ENCODE measurements at regions not wholly inside any gene's neighbourhood (a gene's known extent, or its start where the extent isn't known, plus 50 kb on each side); places are given as distances from the start of the nearest gene placed in this dataset.

DNA sequence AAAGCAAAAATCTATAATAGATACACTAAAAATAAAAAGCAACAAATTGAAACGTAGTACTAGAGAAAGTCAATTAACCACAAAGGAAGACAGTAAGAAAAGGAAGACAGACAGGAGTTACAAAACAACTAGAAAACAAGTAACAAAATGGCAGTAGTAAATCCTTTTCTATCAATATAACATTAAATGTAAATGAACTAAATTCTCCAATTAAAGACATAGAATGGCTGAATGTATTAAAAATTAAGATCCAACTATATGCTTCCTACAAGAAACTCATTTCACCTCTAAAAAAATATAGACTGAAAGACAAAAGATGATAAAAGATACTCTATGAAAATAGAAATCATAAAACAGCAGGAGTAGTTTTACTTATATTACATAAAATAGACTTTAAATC, 79.1 kb downstream of the CTH start:
- TF ChIP-seq, protein P1, sequence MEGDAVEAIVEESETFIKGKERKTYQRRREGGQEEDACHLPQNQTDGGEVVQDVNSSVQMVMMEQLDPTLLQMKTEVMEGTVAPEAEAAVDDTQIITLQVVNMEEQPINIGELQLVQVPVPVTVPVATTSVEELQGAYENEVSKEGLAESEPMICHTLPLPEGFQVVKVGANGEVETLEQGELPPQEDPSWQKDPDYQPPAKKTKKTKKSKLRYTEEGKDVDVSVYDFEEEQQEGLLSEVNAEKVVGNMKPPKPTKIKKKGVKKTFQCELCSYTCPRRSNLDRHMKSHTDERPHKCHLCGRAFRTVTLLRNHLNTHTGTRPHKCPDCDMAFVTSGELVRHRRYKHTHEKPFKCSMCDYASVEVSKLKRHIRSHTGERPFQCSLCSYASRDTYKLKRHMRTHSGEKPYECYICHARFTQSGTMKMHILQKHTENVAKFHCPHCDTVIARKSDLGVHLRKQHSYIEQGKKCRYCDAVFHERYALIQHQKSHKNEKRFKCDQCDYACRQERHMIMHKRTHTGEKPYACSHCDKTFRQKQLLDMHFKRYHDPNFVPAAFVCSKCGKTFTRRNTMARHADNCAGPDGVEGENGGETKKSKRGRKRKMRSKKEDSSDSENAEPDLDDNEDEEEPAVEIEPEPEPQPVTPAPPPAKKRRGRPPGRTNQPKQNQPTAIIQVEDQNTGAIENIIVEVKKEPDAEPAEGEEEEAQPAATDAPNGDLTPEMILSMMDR (IDR thresholded peaks at IDR 0.05; ENCODE audit: insufficient read depth, low read depth, low read length) = no peak
- no peak overlapping the region for H3K4me3 ChIP-seq (ENCODE audit: low read depth, low read length)

DNA sequence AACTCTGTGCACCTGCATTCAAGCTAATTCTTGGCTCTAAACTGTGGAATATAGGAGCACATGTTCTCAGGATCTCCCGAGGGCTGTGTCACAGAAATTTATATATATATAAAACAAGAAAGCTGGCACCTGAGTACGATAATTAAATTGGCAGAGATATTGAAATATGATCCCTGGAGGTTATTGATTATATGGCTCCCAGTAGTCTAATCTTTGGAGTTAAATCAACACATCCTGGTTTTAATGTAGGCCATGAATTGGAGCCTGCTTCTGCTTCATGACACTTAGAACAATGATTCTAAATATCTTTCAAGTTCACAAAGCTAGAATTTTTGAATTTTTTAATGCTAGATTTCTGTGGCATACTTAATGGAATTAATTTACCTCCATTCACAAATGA, 84.3 kb downstream of the CTH start:
- TF ChIP-seq, protein P1 (IDR thresholded peaks at IDR 0.05; ENCODE audit: insufficient read depth, low read depth, low read length) = no peak
- DNase-seq (ENCODE audit: low read depth) = no peak
- no peak overlapping the region for H3K4me3 ChIP-seq (ENCODE audit: low read depth, low read length)

More for the DNA sequence above, 79.1 kb downstream of the CTH start:
- DNase-seq (ENCODE audit: low read depth) = no peak

DNA sequence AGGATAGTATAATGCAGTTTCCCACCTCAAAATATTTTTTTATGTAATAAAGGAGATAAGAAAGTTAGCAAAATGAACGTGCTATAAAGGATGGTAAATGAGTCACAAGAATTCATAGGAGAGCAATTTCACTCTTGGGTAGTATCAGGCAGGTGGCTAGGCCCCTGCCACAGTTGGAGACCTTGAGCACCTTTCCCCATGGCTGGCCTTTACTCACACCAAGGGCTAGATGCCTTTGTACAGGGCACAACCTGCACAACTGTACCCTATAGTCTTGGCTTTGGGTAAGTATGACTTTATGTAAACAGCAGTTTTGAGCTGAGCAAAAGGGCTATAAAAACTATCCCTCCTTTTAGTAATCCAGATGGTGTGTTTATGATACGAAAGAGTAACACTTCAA, 85.1 kb downstream of the CTH start:
- DNase-seq (ENCODE audit: low read depth) = no peak
- TF ChIP-seq, protein P1 (IDR thresholded peaks at IDR 0.05; ENCODE audit: insufficient read depth, low read depth, low read length) = no peak
- H3K4me3 ChIP-seq (ENCODE audit: low read depth, low read length) = no peak overlapping the region

DNA sequence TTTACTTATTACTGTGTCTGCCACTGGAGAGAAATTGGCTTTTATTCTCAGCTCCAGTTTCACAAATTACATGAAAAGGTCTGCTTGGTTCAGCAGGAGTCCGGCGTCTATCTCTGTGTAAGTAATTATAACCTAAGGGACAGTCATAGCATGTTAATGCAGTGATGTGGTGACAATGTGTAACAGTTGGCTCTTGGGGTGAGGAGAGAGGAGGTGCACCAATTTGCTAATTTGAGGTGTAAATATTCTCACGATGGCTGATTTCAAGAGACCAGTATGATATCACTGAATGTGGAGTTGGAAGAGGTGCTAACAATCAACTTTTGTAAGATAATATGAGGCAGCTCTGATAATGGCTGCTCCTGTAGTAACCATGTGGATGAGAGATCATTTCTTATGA, 86.1 kb downstream of the CTH start:
- DNase-seq (ENCODE audit: low read depth) = no peak
- TF ChIP-seq, protein P1 (IDR thresholded peaks at IDR 0.05; ENCODE audit: insufficient read depth, low read depth, low read length) = no peak

DNA sequence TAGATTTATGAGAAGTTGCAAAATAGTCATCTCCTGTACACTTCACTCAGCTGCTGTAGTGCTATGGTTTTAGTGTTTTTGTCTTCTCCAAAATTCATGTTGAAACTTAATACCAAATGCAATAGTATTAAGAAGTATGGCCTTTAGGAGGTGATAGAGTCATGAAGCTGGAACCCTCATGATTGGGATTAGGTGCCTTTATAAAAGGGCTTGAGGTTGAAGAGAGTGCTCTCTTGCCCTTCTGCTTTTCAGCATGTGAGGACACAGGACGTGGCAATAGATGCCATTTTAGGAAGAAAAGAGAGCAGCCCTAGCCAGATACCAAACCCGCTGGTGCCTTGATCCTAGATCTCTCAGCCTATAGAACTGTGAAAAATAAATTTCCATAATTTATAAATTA, 87.6 kb downstream of the CTH start:
- DNase-seq (ENCODE audit: low read depth) = no peak
- H3K4me3 ChIP-seq (ENCODE audit: low read depth, low read length) = no peak overlapping the region
- TF ChIP-seq, protein P1 (IDR thresholded peaks at IDR 0.05; ENCODE audit: insufficient read depth, low read depth, low read length) = no peak

More for the DNA sequence above, 86.1 kb downstream of the CTH start:
- no peak overlapping the region for H3K4me3 ChIP-seq (ENCODE audit: low read depth, low read length)

DNA sequence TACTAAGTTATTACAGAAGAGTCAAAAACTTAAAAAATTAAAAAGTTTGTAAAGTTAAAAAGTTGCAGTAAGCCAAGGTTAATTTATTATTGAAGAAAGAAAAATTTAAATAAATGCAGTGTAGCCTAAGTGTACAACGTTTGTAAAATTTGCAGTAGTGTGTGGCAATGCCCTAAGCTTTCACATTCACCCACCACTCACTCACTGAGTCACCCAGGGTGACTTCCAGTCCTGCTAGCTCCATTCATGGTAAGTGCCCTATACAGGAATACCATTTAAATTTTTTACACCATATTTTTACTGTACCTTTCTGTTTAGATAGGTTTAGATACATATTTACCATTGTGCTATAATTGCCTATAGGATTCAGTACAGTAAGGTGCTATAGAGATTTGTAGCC, 88.6 kb downstream of the CTH start:
- no peak overlapping the region for H3K4me3 ChIP-seq (ENCODE audit: low read depth, low read length)
- DNase-seq (ENCODE audit: low read depth) = no peak
- TF ChIP-seq, protein P1 (IDR thresholded peaks at IDR 0.05; ENCODE audit: insufficient read depth, low read depth, low read length) = no peak

DNA sequence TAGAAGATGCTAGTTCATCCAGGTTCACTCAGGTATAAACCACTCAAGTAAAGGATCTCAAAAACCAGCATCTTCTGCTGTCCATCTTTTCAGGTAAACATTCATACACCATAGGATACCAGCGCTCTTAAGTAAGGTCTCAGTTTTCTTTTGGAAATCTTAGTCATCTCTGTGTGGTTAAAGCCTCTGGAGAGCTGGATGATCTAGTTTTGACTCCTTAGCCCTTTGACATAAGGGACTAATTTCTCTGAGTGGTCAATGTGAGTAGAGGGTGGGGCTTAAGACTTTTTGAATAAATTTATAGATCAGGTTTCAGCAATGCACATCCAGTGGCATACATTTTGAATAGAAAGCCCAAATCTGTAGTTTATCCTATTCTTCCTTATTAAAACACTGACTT, 92.3 kb downstream of the CTH start:
- H3K4me3 ChIP-seq (ENCODE audit: low read depth, low read length) = no peak overlapping the region
- no peak for DNase-seq (ENCODE audit: low read depth)
- TF ChIP-seq, protein P1 (IDR thresholded peaks at IDR 0.05; ENCODE audit: insufficient read depth, low read depth, low read length) = no peak
